Gastrocnemius medialis (tissue), 4 donors: ENCODE measurements at regions not wholly inside any gene's neighbourhood (a gene's known extent, or its start where the extent isn't known, plus 50 kb on each side); places are given as distances from the start of the nearest gene placed in this dataset.
"Not testable (repeated sequence)": the region's sequence is repeated elsewhere in the genome, so short reads cannot be mapped to it uniquely, and the experiment has no call there.

ENCODE experiments used
- ATAC-seq, 2 donors: fragments of 150-250 bp; one replicate each; pipeline ENCODE4 v1.9.1; 2016
- DNase-seq, 2 donors: peaks; one replicate each; pipeline ENCODE4 v3.0.0-alpha.2; 2019
- H3K27ac ChIP-seq, 4 donors: fragments of 200-600 bp; sonication (generic); 1 replicate in 1 of 4; 2 replicates in 3 of 4; pipeline ENCODE4 v1.5.1; 2016 to 2018; ENCODE audit warnings: mild to moderate bottlenecking in 2 of 4, moderate library complexity in 1 of 4
- H3K27me3 ChIP-seq, 3 donors: fragments of 200-600 bp; sonication (generic) in 2 of 3; 1 replicate in 1 of 3; 2 replicates in 2 of 3; pipeline versions ENCODE4 v1.5.1 to v1.6.0; 2016 to 2019; ENCODE audit warnings: mild to moderate bottlenecking in 1 of 3, moderate library complexity in 1 of 3
- H3K36me3 ChIP-seq, 2 donors: fragments of 200-600 bp; sonication (generic) in 1 of 2; one replicate each; pipeline ENCODE4 v1.5.1; 2017 to 2018
- H3K4me1 ChIP-seq, 2 donors: fragments of 200-600 bp; sonication (generic) in 1 of 2; one replicate each; pipeline ENCODE4 v1.5.1; 2016 to 2017; ENCODE audit warnings: mild to moderate bottlenecking in 2 of 2
- H3K4me3 ChIP-seq, 4 donors: fragments of 200-600 bp; sonication (generic) in 3 of 4; 1 replicate in 1 of 4; 2 replicates in 3 of 4; pipeline ENCODE4 v1.5.1; 2016 to 2019; ENCODE audit warnings: mild to moderate bottlenecking in 2 of 4
- H3K9me3 ChIP-seq, 3 donors: fragments of 200-600 bp; sonication (generic) in 2 of 3; 1 replicate in 1 of 3; 2 replicates in 2 of 3; pipeline ENCODE4 v1.5.1; 2016 to 2019
- CTCF ChIP-seq, 5 experiments: fragments of 450-650 bp in 3 of 5; fragments of 200-600 bp in 2 of 5; sonication (generic) in 2 of 5; IDR thresholded peaks in 4 of 5; conservative IDR thresholded peaks in 1 of 5; 1 replicate in 4 of 5; 2 replicates in 1 of 5; pipeline ENCODE4 v1.5.1; 2016 to 2019; ENCODE audit warnings: antibody characterized with exemption in 5 of 5, mild to moderate bottlenecking in 3 of 5, moderate library complexity in 3 of 5
- POLR2A ChIP-seq, 2 donors: fragments of 450-650 bp; IDR thresholded peaks; one replicate each; pipeline ENCODE4 v1.6.1; 2017; ENCODE audit warnings: antibody characterized with exemption in 2 of 2, mild to moderate bottlenecking in 2 of 2, moderate library complexity in 2 of 2
- in situ Hi-C, 4 donors: fragments of 200-750 bp; cut with MboI; loops; one replicate each; pipeline versions ENCODE4 v1.15.0 to v1.8.0; 2017; ENCODE audit warnings: low sequenced_read_pairs in 4 of 4
- intact Hi-C: fragments of 100-400 bp; cut with DNase I; formaldehyde crosslinking; loops from one replicate; pipeline ENCODE4 v1.15.1; 2023; ENCODE audit warnings: low total_unique reads

DNA sequence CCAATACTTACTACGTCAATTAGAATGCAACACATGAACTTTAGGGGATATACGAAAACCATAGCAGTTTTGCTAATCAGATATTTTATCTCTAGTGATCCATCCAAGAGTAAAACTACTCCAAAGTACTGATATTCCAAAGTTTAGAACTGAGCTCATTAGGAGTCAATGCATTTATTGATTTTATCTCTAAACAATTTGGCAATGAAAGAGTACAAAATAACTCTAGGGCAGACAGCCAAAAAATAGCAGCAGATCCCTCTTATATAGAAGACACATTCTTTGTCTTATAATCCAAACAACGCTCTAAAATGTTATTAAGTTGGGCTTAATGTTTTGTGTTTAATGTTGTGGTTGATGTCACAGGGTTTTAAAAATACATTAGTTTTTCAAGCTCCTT, 923.9 kb upstream of the MAN1A1 start:
- Histone ChIP-seq H3K9me3 (no peaks in the 10 kb centered on the region), H3K4me3 (no peak overlapping the region), H3K27me3 (no peaks in the 10 kb centered on the region), H3K4me1 (no peaks in the 10 kb centered on the region), H3K27ac (no peak overlapping the region), H3K36me3 (no peaks in the 10 kb centered on the region)
- ATAC-seq, result no peak
- DNase-seq, result no peak
- TF ChIP-seq CTCF (IDR thresholded peaks at IDR 0.05 in 4 of 5, conservative IDR thresholded peaks at IDR 0.05 in 1 of 5), result no peak
- in situ Hi-C loops (no loop called here), intact Hi-C loops (no loop called here)

DNA sequence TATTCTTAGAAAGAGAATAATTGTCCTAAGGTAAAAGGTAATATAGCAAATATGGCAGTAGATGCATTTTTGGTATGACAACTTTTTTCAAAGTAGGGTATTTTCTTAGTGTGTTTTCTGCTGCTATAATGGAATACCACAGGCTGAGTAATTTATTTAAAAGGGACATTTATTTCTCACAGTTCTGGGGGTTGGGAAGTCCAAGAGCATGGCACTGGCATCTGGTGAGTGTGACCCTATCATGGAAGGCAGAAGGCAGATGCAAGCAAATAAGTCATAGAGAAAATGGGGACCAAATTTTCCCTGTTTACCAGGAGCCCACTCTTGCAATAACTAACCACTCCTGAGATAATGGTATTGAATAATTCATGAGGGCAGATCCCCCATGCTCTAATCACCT, 922.5 kb upstream of the MAN1A1 start:
- in situ Hi-C loops, result no loop called here
- TF ChIP-seq POLR2A (IDR thresholded peaks at IDR 0.05) (no peak), CTCF (IDR thresholded peaks at IDR 0.05 in 4 of 5, conservative IDR thresholded peaks at IDR 0.05 in 1 of 5) (no peak)
- no peak for ATAC-seq

DNA sequence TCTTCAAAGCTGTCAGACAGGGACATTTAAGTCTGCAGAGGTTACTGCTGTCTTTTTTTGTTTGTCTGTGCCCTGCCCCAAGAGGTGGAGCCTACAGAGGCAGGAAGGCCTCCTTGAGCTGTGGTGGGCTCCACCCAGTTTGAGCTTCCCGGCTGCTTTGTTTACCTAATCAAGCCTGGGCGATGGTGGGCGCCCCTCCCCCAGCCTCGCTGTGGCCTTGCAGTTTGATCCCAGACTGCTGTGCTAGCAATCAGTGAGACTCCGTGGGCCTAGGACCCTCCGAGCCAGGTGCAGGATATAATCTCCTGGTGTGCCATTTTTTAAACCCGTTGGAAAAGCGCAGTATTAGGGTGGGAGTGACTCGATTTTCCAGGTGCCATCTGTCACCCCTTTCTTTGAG, 918.7 kb upstream of the MAN1A1 start:
- H3K27ac ChIP-seq, ATAC-seq, H3K4me3 ChIP-seq, H3K9me3 ChIP-seq, in situ Hi-C loops, H3K4me1 ChIP-seq, intact Hi-C loops, DNase-seq, H3K36me3 ChIP-seq, H3K27me3 ChIP-seq: not testable (repeated sequence)

More for the DNA sequence above, 922.5 kb upstream of the MAN1A1 start:
- no peaks in the 10 kb centered on the region for H3K27me3 ChIP-seq
- intact Hi-C loops, result no loop called here
- no peak overlapping the region for H3K27ac ChIP-seq
- no peaks in the 10 kb centered on the region for H3K4me1 ChIP-seq
- no peak for DNase-seq
- H3K9me3 ChIP-seq, result no peaks in the 10 kb centered on the region
- H3K4me3 ChIP-seq, result no peak overlapping the region
- H3K36me3 ChIP-seq, result no peaks in the 10 kb centered on the region

- Histone ChIP-seq H3K4me3 (no peak overlapping the region), H3K27ac (no peak overlapping the region), H3K9me3 (no peaks in the 10 kb centered on the region), H3K4me1 (no peaks in the 10 kb centered on the region), H3K36me3 (no peaks in the 10 kb centered on the region), H3K27me3 (no peaks in the 10 kb centered on the region)
- ATAC-seq (no peak), DNase-seq (no peak)
- TF ChIP-seq CTCF (IDR thresholded peaks at IDR 0.05 in 4 of 5, conservative IDR thresholded peaks at IDR 0.05 in 1 of 5) (no peak), POLR2A (IDR thresholded peaks at IDR 0.05) (no peak)
- in situ Hi-C loops, result no loop called here
- intact Hi-C loops, result no loop called here
Observed at GRCh38 chr6:120262354-120262753, 912.8 kb upstream of the MAN1A1 start.

- H3K27me3 ChIP-seq, result no peaks in the 10 kb centered on the region
- in situ Hi-C loops (no loop called here), intact Hi-C loops (no loop called here)
- no peak for DNase-seq
- no peak overlapping the region for H3K4me3 ChIP-seq
- H3K27ac ChIP-seq, result no peak overlapping the region
- no peaks in the 10 kb centered on the region for H3K9me3 ChIP-seq
- no peak for ATAC-seq
- H3K36me3 ChIP-seq, result no peaks in the 10 kb centered on the region
- H3K4me1 ChIP-seq, result no peaks in the 10 kb centered on the region
- TF ChIP-seq CTCF (IDR thresholded peaks at IDR 0.05 in 4 of 5, conservative IDR thresholded peaks at IDR 0.05 in 1 of 5) (no peak), POLR2A (IDR thresholded peaks at IDR 0.05) (no peak)
Observed at GRCh38 chr6:120260636-120261035, 911.1 kb upstream of the MAN1A1 start.
